CD14-positive monocyte (primary cell): ENCODE measurements at regions not wholly inside any gene's neighbourhood (a gene's known extent, or its start where the extent isn't known, plus 50 kb on each side); places are given as distances from the start of the nearest gene placed in this dataset.
A peak's percentile ranks its signal among the peaks of the same experiment; 100 is the strongest.

Experiments
- DNase-seq, 3 donors: peaks; one replicate each; pipeline ENCODE4 v3.0.0-alpha.2; 2011 to 2022
- H2AFZ ChIP-seq: 2 replicates; pipeline ENCODE4 v1.6.0; 2012; ENCODE audit warnings: mild to moderate bottlenecking, low read depth, low read length, inconsistent platforms; ENCODE audit not compliant: insufficient read depth, poor library complexity, severe bottlenecking
- H3K27ac ChIP-seq, 2 donors: 1 replicate in 1 of 2; 2 replicates in 1 of 2; pipeline ENCODE4 v1.5.1; 2012 to 2013; ENCODE audit warnings: low read length in 2 of 2, control low read depth in 1 of 2, inconsistent platforms in 1 of 2, low read depth in 1 of 2, mild to moderate bottlenecking in 1 of 2
- H3K27me3 ChIP-seq, 2 donors: one replicate each; pipeline versions ENCODE4 v1.6.0 to v1.6.1; 2011 to 2013; ENCODE audit warnings: low read length in 2 of 2; ENCODE audit not compliant: control insufficient read depth in 2 of 2, insufficient read depth in 2 of 2
- H3K36me3 ChIP-seq, 2 donors: replicated peaks in 1 of 2; 1 replicate in 1 of 2; 2 replicates in 1 of 2; pipeline versions ENCODE4 v1.5.1 to v1.6.1; 2012 to 2013; ENCODE audit warnings: low read length in 2 of 2, control low read depth in 1 of 2, inconsistent platforms in 1 of 2, mild to moderate bottlenecking in 1 of 2; ENCODE audit not compliant: insufficient read depth in 2 of 2, control insufficient read depth in 1 of 2
- H3K4me1 ChIP-seq, 2 donors: 1 replicate in 1 of 2; 2 replicates in 1 of 2; pipeline versions ENCODE4 v1.5.1 to v1.6.1; 2012 to 2013; ENCODE audit warnings: low read length in 2 of 2, control low read depth in 1 of 2, inconsistent platforms in 1 of 2, mild to moderate bottlenecking in 1 of 2, moderate library complexity in 1 of 2; ENCODE audit not compliant: insufficient read depth in 2 of 2, control insufficient read depth in 1 of 2
- H3K4me2 ChIP-seq: replicated peaks from 2 replicates; pipeline ENCODE3; 2012; ENCODE audit warnings: low read length, moderate library complexity, mild to moderate bottlenecking; ENCODE audit not compliant: poor library complexity, severe bottlenecking; ENCODE audit errors: extremely low read depth
- H3K4me3 ChIP-seq, 3 experiments: fragments of 200-600 bp in 1 of 3; sonication (generic) in 1 of 3; replicated peaks in 1 of 3; 1 replicate in 2 of 3; 2 replicates in 1 of 3; pipeline ENCODE4 v1.5.1; 2011 to 2013; ENCODE audit warnings: low read length in 3 of 3, mild to moderate bottlenecking in 3 of 3, control low read depth in 2 of 3, low read depth in 2 of 3, inconsistent platforms in 1 of 3, moderate library complexity in 1 of 3
- H3K79me2 ChIP-seq: 2 replicates; pipeline ENCODE4 v1.6.0; 2012; ENCODE audit warnings: mild to moderate bottlenecking, control low read depth, inconsistent platforms, low read length, moderate library complexity; ENCODE audit not compliant: insufficient read depth
- H3K9ac ChIP-seq: 2 replicates; pipeline ENCODE4 v1.6.0; 2017; ENCODE audit warnings: low read length, mild to moderate bottlenecking; ENCODE audit not compliant: insufficient read depth, poor library complexity, severe bottlenecking
- H3K9me3 ChIP-seq, 2 donors: replicated peaks in 1 of 2; 1 replicate in 1 of 2; 2 replicates in 1 of 2; pipeline versions ENCODE4 v1.5.1 to v1.6.1; 2012 to 2013; ENCODE audit warnings: low read length in 2 of 2, control low read depth in 1 of 2; ENCODE audit not compliant: control insufficient read depth in 1 of 2, insufficient read depth in 1 of 2
- H4K20me1 ChIP-seq: 2 replicates; pipeline ENCODE4 v1.6.0; 2012; ENCODE audit warnings: mild to moderate bottlenecking, low read length, control low read depth, moderate library complexity; ENCODE audit not compliant: insufficient read depth
- H3K27ac Mint-ChIP-seq, 7 donors: one replicate each; pipeline ENCODE4 v1.8.0; 2020; ENCODE audit warnings: mild to moderate bottlenecking in 7 of 7, mixed read lengths in 7 of 7, moderate library complexity in 6 of 7, inconsistent platforms in 2 of 7
- H3K27me3 Mint-ChIP-seq, 3 donors: one replicate each; pipeline ENCODE4 v1.8.0; 2021 to 2022; ENCODE audit warnings: low read depth in 3 of 3, mild to moderate bottlenecking in 3 of 3, mixed read lengths in 3 of 3, moderate library complexity in 3 of 3, inconsistent platforms in 1 of 3
- H3K36me3 Mint-ChIP-seq, 2 donors: one replicate each; pipeline ENCODE4 v1.8.0; 2020; ENCODE audit warnings: mixed read lengths in 2 of 2, inconsistent platforms in 1 of 2, mild to moderate bottlenecking in 1 of 2
- H3K4me1 Mint-ChIP-seq: one replicate; pipeline ENCODE4 v1.8.0; 2020; ENCODE audit warnings: mild to moderate bottlenecking, mixed read lengths
- H3K4me3 Mint-ChIP-seq, 2 donors: one replicate each; pipeline ENCODE4 v1.8.0; 2020; ENCODE audit warnings: mild to moderate bottlenecking in 2 of 2, mixed read lengths in 2 of 2, moderate library complexity in 1 of 2
- H3K9me3 Mint-ChIP-seq, 7 donors: one replicate each; pipeline ENCODE4 v1.8.0; 2020 to 2022; ENCODE audit warnings: mixed read lengths in 7 of 7, mild to moderate bottlenecking in 6 of 7, moderate library complexity in 6 of 7, inconsistent platforms in 2 of 7
- CTCF ChIP-seq: fragments of 200-600 bp; IDR thresholded peaks from one replicate; pipeline ENCODE4 v1.8.0; 2022; ENCODE audit warnings: antibody characterized with exemption, mild to moderate bottlenecking
- WGBS: methylation state at CpG from one replicate; pipeline ENCODE4 v1.1.5; 2013; ENCODE audit warnings: missing lambda C conversion rate; ENCODE audit not compliant: insufficient coverage; 5-methylcytosine and 5-hydroxymethylcytosine counted together
- intact Hi-C, 2 donors: fragments of 100-400 bp; cut with micrococcal nuclease; formaldehyde crosslinking; loops; one replicate each; pipeline versions ENCODE4 v1.15.0 to v1.15.1; 2023

GRCh38 chr3:106119614-106120082 is 250.8 kb upstream of the CBLB start:
- H3K4me1 ChIP-seq: no peaks in the 10 kb centered on the region
- no peaks in the 10 kb centered on the region for H4K20me1 ChIP-seq
- Mint-ChIP-seq H3K36me3 (no peaks in the 10 kb centered on the region), H3K4me3 (no peak overlapping the region), H3K27ac (no peak overlapping the region), H3K27me3 (no peaks in the 10 kb centered on the region), H3K4me1 (no peaks in the 10 kb centered on the region), H3K9me3 (peaks cover 0 to 12% (median 3%) of the 10 kb centered on the region in 7 donors)
- no CpG with 5 or more reads among the region's 1 CpG for WGBS
- H3K4me3 ChIP-seq: no peak overlapping the region
- no peaks in the 10 kb centered on the region for H3K79me2 ChIP-seq
- no peaks in the 10 kb centered on the region for H3K27me3 ChIP-seq
- H3K36me3 ChIP-seq: no peaks in the 10 kb centered on the region
- no peak overlapping the region for H2AFZ ChIP-seq
- no peak overlapping the region for H3K27ac ChIP-seq
- no peak overlapping the region for H3K4me2 ChIP-seq
- intact Hi-C loops: no loop called here
- DNase-seq: peak in 1 of 3 donors; percentile 40
- no peak for TF ChIP-seq CTCF
- no peak overlapping the region for H3K9ac ChIP-seq
- H3K9me3 ChIP-seq: peaks cover 0 to 7% of the 10 kb centered on the region in 2 donors

DNA sequence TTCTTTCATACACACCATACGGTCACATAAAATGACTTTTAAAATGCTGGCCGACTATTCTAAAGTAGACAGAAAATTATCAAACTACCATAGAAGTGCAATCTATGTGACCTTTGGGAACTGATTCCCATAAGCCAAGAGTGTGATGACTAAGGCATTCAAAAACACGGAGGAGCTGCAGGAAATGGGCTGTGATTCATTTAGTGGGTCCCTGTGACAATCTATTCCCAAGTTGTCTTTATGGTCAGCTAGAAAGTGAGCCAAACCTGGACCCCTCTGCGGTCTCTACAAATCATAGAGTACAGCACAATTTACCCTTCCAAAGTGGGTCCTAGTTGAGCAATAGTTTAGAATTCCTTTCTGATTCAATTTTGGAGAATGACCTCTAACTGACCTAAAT is 251.5 kb upstream of the CBLB start:
- intact Hi-C loops: no loop called here
- no peak overlapping the region for H3K27ac ChIP-seq
- DNase-seq: no peak
- H3K27ac Mint-ChIP-seq: no peak overlapping the region
- H3K4me1 Mint-ChIP-seq: no peaks in the 10 kb centered on the region
- no peak overlapping the region for H3K4me3 ChIP-seq
- no peak overlapping the region for H2AFZ ChIP-seq
- TF ChIP-seq CTCF: no peak
- H3K9ac ChIP-seq: no peak overlapping the region
- H3K27me3 ChIP-seq: no peaks in the 10 kb centered on the region
- no peak overlapping the region for H3K4me3 Mint-ChIP-seq
- H3K36me3 Mint-ChIP-seq: no peaks in the 10 kb centered on the region
- H4K20me1 ChIP-seq: no peaks in the 10 kb centered on the region
- no peaks in the 10 kb centered on the region for H3K79me2 ChIP-seq
- peaks cover 0 to 12% (median 3%) of the 10 kb centered on the region in 7 donors for H3K9me3 Mint-ChIP-seq
- H3K27me3 Mint-ChIP-seq: no peaks in the 10 kb centered on the region
- H3K4me1 ChIP-seq: no peaks in the 10 kb centered on the region
- H3K9me3 ChIP-seq: peaks cover 0 to 7% of the 10 kb centered on the region in 2 donors
- 43% methylated on average over 1 of the region's 4 CpGs for WGBS
- no peak overlapping the region for H3K4me2 ChIP-seq
- no peaks in the 10 kb centered on the region for H3K36me3 ChIP-seq
